ENCODE measurements at regions not wholly inside any gene's neighbourhood (a gene's known extent, or its start where the extent isn't known, plus 50 kb on each side); places are given as distances from the start of the nearest gene placed in this dataset.

DNA sequence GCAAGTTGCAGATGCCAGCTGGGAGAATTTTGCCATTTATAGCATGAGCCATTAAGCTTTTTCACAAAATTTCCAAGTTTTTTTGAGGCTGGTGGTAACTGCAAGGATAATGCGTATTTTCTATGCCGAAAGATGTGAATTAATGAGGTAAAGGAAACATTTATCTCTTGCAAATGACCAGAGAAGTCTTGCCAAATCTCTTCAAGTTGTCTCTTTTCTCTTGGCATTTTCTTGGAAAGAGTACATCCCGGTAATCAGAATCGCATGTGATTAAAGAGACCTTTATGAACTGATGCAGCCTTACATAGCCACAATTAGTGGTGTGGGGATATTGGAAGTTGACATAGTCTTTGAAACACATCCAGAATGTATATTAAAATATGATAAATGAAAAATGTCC, 136.5 kb upstream of the MMADHC start:
- Mint-ChIP-seq H3K36me3 (no peaks in the 10 kb centered on the region), H3K4me1 (no peaks in the 10 kb centered on the region), H3K4me3 (no peak overlapping the region), H3K27ac (no peak overlapping the region), H3K27me3 (peaks cover 0 to 8% (median 3%) of the 10 kb centered on the region in 3 donors), H3K9me3 (peaks cover 0 to 10% (median 0%) of the 10 kb centered on the region in 7 donors)
- DNase-seq (no peak), ATAC-seq (ENCODE audit: low read depth in 2 of 2) (no peak)

DNA sequence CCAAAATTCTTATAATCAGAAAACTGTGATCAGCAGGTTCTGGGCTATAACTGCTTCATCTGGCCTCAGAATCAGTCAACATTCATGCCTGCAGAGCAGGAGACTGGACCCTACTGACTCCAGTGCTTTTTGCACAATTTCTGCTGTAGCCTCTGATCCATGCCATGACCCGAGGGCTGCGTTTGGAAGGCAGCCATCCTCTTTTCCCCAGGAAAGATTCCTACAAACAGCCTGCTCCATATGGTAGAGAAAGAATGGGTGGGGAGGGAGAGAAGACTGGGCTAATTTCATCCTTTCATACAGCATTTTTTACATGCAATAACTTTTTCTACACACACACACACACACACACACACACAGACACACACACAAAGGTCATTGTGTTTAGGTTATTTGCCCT, 133.0 kb upstream of the MMADHC start:
- Mint-ChIP-seq H3K9me3 (peaks cover 0 to 10% (median 0%) of the 10 kb centered on the region in 7 donors), H3K27ac (no peak overlapping the region), H3K4me3 (no peak overlapping the region), H3K27me3 (no peaks in the 10 kb centered on the region), H3K4me1 (no peaks in the 10 kb centered on the region), H3K36me3 (no peaks in the 10 kb centered on the region)
- no peak for DNase-seq
- no peak for ATAC-seq (ENCODE audit: low read depth in 2 of 2)

DNA sequence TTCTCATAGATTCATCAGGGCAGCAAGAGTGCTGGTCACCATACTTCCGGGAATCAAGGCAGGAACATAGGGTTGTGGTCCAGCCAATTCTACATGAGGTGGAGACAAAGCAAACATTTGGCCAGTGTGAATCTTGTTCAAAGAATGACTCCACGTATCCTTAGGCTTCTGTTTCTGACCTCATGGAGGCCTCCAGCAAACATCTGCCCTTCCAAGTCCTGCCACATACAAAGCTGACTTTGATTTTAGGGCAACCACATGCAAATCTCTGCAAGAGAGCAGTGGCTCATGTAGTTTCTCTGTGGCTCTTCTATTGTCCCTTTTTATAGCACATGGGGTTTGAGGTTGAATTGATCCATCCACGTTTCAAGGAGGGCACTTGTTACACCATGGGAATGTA, 132.1 kb upstream of the MMADHC start:
- Mint-ChIP-seq H3K9me3 (peaks cover 0 to 10% (median 2%) of the 10 kb centered on the region in 7 donors), H3K4me1 (no peaks in the 10 kb centered on the region), H3K36me3 (no peaks in the 10 kb centered on the region), H3K27me3 (no peaks in the 10 kb centered on the region), H3K4me3 (no peak overlapping the region), H3K27ac (no peak overlapping the region)
- ATAC-seq (ENCODE audit: low read depth in 2 of 2) (no peak), DNase-seq (no peak)

DNA sequence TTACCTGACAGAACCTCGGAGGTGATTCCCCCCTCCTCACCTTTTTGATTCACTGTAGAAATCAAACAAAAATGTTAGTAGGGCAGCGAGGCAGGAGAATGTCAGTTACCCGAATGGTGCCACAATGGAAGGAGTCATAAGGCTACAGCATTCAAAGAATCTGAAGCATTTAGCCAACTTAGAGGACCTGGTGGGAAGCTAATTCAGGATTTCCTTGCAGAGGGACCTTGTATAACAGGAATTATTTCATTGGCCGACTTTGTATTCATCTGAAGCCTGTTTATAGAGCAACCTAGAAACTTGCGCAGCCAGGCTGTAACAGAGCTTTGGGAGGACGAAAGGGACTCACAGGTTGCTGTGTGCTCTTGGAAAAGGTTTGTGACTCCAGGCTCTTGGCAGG, 129.1 kb upstream of the MMADHC start:
- H3K4me3 Mint-ChIP-seq = no peak overlapping the region
- H3K27me3 Mint-ChIP-seq = no peaks in the 10 kb centered on the region
- peaks cover 0 to 6% (median 2%) of the 10 kb centered on the region in 7 donors for H3K9me3 Mint-ChIP-seq
- no peaks in the 10 kb centered on the region for H3K4me1 Mint-ChIP-seq
- no peak overlapping the region for H3K27ac Mint-ChIP-seq
- H3K36me3 Mint-ChIP-seq = no peaks in the 10 kb centered on the region
- DNase-seq (no peak), ATAC-seq (ENCODE audit: low read depth in 2 of 2) (no peak)

DNA sequence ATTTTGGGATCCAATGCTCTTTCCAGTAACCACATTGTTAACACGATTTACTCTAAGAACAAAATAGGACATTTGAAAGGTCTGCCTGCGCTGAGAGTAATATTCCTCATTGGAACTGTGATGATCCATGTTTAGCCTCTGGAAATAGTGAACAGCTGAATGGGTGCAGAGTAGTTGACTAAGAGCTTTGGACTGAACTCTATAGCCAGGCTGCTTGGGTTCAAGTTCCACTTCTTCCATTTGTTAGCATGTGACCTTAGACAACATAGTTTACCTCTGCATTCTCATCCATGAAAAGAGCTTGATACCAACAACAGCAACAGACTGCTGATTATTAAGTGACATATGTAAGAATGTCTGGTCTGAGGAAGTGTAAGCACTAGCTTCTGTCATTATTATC, 128.3 kb upstream of the MMADHC start:
- Mint-ChIP-seq H3K4me3 (no peak overlapping the region), H3K27me3 (no peaks in the 10 kb centered on the region), H3K9me3 (peaks cover 0 to 6% (median 3%) of the 10 kb centered on the region in 7 donors), H3K4me1 (no peaks in the 10 kb centered on the region), H3K36me3 (no peaks in the 10 kb centered on the region), H3K27ac (no peak overlapping the region)
- no peak for ATAC-seq (ENCODE audit: low read depth in 2 of 2)
- DNase-seq = no peak

DNA sequence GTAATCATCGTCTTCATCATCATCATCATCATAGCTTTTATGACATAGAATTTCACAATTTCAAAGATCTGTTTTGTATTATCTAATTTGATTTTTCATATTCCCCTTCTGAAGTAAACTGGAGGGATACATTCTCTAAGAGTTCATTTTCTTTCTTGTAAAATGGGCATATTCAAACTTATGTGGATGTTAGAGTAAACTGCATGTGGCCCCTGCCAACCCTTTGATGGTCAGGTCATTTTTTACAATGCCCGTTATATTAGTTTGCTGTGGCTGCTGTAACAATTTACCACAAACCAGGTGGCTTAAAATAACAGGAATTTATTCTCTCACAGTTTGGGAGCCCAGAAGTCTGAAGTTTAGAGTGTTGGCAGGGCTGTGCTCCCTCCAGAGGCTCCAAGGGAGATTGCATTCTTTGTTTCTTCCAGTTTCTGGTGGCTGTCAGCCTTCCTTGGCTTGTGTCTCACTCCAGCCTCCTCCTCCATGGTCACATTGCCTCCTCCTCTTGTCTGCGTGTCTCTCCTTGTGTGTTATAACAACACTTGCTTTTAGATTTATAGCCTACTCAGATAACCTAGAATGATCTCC, 127.5 kb upstream of the MMADHC start:
- no peak overlapping the region for H3K4me3 Mint-ChIP-seq
- ATAC-seq (ENCODE audit: low read depth in 2 of 2) = no peak
- H3K27me3 Mint-ChIP-seq = no peaks in the 10 kb centered on the region
- DNase-seq = no peak
- no peak overlapping the region for H3K27ac Mint-ChIP-seq
- H3K4me1 Mint-ChIP-seq = no peaks in the 10 kb centered on the region
- H3K9me3 Mint-ChIP-seq = peaks cover 0 to 6% (median 3%) of the 10 kb centered on the region in 7 donors
- H3K36me3 Mint-ChIP-seq = no peaks in the 10 kb centered on the region

DNA sequence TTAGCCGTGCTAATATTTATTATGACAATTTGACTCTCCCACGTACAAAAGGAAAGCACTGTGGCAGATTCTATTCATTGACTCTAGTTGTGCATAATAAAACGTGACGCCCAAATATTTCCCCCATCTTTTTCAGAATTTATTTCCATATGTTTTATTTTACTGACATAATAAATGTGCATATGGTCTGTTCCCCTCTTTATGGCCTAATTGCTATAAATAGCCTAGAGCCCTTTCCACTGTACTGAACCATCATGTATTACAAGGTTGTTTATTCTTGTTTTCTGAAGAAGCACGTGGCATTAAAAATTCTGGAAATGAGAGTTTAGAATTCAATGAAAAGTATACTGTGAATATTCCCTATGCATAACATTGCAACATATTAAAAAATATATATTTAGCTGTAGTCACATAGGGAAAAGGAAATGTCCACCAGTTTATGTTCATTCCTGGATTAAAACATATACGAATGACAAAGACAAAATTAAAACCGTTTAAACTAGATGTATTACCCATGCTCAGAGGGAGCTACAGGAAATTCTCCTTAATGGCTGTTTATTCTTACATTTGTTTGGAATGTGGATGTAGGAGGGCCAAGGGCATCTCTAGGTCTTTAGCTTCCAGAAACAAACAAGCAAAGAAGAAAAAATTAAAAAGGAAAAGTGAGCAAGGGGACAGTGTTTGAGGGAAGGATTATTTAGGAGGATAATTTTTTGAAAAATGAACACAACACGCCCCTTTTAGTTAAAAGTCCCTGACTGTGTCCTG, 122.1 kb upstream of the MMADHC start:
- no peaks in the 10 kb centered on the region for H3K36me3 Mint-ChIP-seq
- H3K4me1 Mint-ChIP-seq = no peaks in the 10 kb centered on the region
- no peaks in the 10 kb centered on the region for H3K27me3 Mint-ChIP-seq
- no peak for DNase-seq
- ATAC-seq (ENCODE audit: low read depth in 2 of 2) = no peak
- no peak overlapping the region for H3K27ac Mint-ChIP-seq
- H3K9me3 Mint-ChIP-seq = peaks cover 0 to 13% (median 3%) of the 10 kb centered on the region in 7 donors
- no peak overlapping the region for H3K4me3 Mint-ChIP-seq

DNA sequence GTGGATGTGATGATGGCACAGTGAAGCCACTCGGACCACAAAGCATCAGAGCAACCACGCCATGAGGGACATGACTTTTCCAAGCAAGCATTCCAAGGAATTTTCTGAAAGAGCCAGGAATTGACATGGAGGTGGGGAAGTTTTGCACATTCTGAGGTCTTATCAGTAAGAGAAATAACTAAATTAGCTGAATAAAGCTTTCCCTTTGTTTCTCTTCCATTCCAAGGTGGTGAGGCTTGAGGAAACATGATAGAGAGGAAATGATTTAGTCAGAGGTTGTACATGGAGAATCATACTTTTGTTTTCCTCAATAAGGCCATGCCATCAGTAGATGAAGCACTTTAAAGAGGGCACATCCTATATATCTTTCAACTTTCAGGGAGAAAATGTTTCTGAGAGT, 115.7 kb upstream of the MMADHC start:
- H3K9me3 Mint-ChIP-seq = peaks cover 0 to 8% (median under 1%) of the 10 kb centered on the region in 7 donors
- H3K36me3 Mint-ChIP-seq = no peaks in the 10 kb centered on the region
- H3K4me3 Mint-ChIP-seq = no peak overlapping the region
- H3K4me1 Mint-ChIP-seq = no peaks in the 10 kb centered on the region
- peaks cover 0 to 4% (median 0%) of the 10 kb centered on the region in 3 donors for H3K27me3 Mint-ChIP-seq
- no peak for DNase-seq
- H3K27ac Mint-ChIP-seq = no peak overlapping the region
- no peak for ATAC-seq (ENCODE audit: low read depth in 2 of 2)

DNA sequence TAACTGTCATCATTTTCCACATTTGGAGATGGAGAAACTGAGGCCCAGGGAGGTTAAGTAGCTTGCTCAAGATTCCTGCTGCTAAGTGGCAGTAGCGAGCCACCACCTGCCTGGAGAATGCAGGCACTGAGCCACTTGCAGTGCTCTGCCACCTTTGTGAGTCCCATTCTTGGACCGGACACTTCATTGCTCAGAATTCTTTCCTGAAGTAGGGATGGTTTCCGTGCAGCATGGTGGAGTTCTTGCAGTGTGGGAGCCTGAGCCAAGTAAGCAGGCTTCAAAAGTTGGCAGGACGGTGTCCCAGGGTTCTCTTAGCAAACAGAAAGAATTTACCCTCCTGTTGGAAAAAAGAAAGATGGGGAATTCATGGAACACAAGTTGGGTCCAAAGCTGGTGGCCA, 115.0 kb upstream of the MMADHC start:
- DNase-seq (no peak), ATAC-seq (ENCODE audit: low read depth in 2 of 2) (no peak)
- peaks cover 0 to 4% (median 0%) of the 10 kb centered on the region in 3 donors for H3K27me3 Mint-ChIP-seq
- peaks cover 0 to 8% (median 1%) of the 10 kb centered on the region in 7 donors for H3K9me3 Mint-ChIP-seq
- peak overlapping the region in 1 of 6 donors; percentile 13 for H3K27ac Mint-ChIP-seq
- no peak overlapping the region for H3K4me3 Mint-ChIP-seq
- H3K36me3 Mint-ChIP-seq = no peaks in the 10 kb centered on the region
- H3K4me1 Mint-ChIP-seq = no peaks in the 10 kb centered on the region

DNA sequence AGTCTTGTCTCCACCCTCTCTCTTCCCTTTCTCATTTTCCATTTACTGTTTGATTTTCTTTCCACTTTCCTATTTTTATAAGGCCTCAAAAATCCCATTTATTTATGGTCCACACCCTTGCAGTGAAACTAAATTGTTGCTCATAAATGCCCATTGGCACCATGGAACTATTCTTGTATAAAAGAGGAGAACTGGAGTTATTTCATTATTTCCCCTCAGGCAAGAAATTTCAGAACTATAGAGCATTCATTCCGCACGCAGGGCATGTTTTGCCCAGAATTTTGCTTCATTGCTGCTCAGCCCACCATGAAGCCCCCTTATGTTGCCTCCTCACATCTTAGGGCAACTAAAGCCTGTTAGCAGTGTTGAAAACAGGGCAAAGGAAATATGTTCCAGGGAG, 113.7 kb upstream of the MMADHC start:
- ATAC-seq (ENCODE audit: low read depth in 2 of 2) (no peak), DNase-seq (no peak)
- Mint-ChIP-seq H3K36me3 (no peaks in the 10 kb centered on the region), H3K27ac (no peak overlapping the region), H3K9me3 (peaks cover 0 to 4% (median 0%) of the 10 kb centered on the region in 7 donors), H3K4me3 (no peak overlapping the region), H3K4me1 (no peaks in the 10 kb centered on the region), H3K27me3 (peaks cover 0 to 4% (median 0%) of the 10 kb centered on the region in 3 donors)

DNA sequence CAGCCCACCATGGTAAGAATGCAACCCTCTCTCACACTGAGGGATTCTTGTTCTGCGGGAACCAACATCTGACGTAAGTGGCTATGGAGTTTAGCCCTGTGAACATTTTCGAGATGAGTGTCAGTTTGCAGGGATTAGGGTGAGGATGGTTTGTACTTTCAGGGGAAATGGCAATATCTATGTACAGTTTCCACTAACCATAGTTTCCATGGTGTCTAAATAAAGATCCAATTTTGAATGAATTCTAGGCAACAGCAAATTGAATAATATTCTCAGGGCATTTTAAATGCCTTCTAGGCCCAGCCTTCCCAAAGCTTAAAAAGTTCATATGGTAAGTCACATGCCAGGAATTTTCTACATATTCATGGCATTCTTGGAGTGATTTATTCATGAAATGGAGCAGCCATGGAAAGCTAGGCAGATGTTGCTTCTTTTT, 105.4 kb upstream of the MMADHC start:
- Mint-ChIP-seq H3K36me3 (no peaks in the 10 kb centered on the region), H3K27me3 (peaks cover 0 to 3% (median 0%) of the 10 kb centered on the region in 3 donors), H3K4me1 (no peaks in the 10 kb centered on the region), H3K27ac (no peak overlapping the region), H3K4me3 (no peak overlapping the region), H3K9me3 (peaks cover 0 to 4% (median 1%) of the 10 kb centered on the region in 7 donors)
- no peak for ATAC-seq (ENCODE audit: low read depth in 2 of 2)
- DNase-seq = no peak

DNA sequence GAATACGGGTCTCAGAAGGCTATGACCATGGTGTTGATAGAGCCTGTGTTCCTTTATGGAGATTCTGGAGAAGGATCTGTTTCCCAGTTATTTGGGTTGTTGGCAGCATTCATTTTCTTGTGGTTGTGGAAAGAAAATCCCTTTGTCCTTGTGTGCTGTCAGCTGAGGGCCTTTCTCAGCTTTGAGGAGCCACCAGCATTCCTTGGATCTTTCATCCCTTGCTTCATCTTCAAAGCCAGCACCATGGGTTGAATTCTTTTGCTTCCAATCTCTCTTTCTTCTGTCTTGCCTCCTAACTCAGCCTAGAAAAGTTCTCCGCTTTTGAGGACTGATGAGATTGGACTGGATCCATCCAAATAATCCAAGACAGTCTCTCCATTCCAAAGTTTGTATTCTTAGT, 103.2 kb upstream of the MMADHC start:
- no peaks in the 10 kb centered on the region for H3K36me3 Mint-ChIP-seq
- no peak for DNase-seq
- H3K27ac Mint-ChIP-seq = no peak overlapping the region
- H3K27me3 Mint-ChIP-seq = peaks cover 0 to 3% (median 0%) of the 10 kb centered on the region in 3 donors
- no peak overlapping the region for H3K4me3 Mint-ChIP-seq
- H3K4me1 Mint-ChIP-seq = no peaks in the 10 kb centered on the region
- peaks cover 0 to 6% (median 1%) of the 10 kb centered on the region in 7 donors for H3K9me3 Mint-ChIP-seq
- no peak for ATAC-seq (ENCODE audit: low read depth in 2 of 2)

DNA sequence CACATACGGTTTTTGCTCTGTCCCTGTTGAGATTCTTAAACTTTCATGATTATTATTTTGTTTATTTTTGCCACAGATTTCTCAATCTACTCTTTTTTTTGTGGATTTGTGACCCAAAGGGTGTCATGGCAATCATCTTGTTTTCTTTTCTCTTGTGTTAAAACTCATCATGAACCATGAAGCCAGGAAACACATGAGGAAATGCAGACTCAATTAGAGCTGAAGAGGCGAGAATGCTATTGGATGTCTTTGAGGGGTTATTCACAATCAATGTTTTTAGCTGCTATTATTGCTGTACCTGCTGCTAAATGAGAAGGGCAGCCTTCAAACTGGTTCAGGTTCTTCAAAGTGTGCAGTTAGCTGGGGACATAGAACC, 99.5 kb upstream of the MMADHC start:
- H3K36me3 Mint-ChIP-seq = no peaks in the 10 kb centered on the region
- H3K27me3 Mint-ChIP-seq = no peaks in the 10 kb centered on the region
- DNase-seq = no peak
- no peak overlapping the region for H3K4me3 Mint-ChIP-seq
- H3K27ac Mint-ChIP-seq = no peak overlapping the region
- peaks cover 3 to 18% (median 5%) of the 10 kb centered on the region in 7 donors for H3K9me3 Mint-ChIP-seq
- no peaks in the 10 kb centered on the region for H3K4me1 Mint-ChIP-seq
- ATAC-seq (ENCODE audit: low read depth in 2 of 2) = no peak
